ENCODE measurements at regions not wholly inside any gene's neighbourhood (a gene's known extent, or its start where the extent isn't known, plus 50 kb on each side); places are given as distances from the start of the nearest gene placed in this dataset.

- WGBS, 2 donors (ENCODE audit: low coverage in 1 of 2), result 80 to 100% methylated on average over 2 to 3 of the region's 3 CpGs
- TF ChIP-seq CTCF (IDR thresholded peaks at IDR 0.05) (no peak), EP300 (IDR thresholded peaks at IDR 0.05; ENCODE audit: low read depth) (no peak), POLR2AphosphoS5 (IDR thresholded peaks at IDR 0.05) (no peak), POLR2A (IDR thresholded peaks at IDR 0.05) (no peak)
- intact Hi-C loops (cut with DNase I; ENCODE audit: low total_unique reads), result no loop called here
Measured at GRCh38 chr13:85640727-85641126, 158.5 kb downstream of the SLITRK6 start.

GRCh38 chr13:85638815-85639393 lies 160.3 kb downstream of the SLITRK6 start:
- no peak for DNase-seq
- no peaks in the 10 kb centered on the region for H3K4me1 ChIP-seq
- no peak overlapping the region for H3K27ac ChIP-seq
- in situ Hi-C loops (cut with MboI; ENCODE audit: low pct_ligation_motif_present in 1 of 4, low pct_unique_long_range_greater_than_20kb in 1 of 4, low sequenced_read_pairs in 3 of 4) (no loop called here), intact Hi-C loops (cut with DNase I; ENCODE audit: low total_unique reads) (no loop called here)
- H3K27me3 ChIP-seq, result no peaks in the 10 kb centered on the region
- WGBS, 2 donors (ENCODE audit: low coverage in 1 of 2), result 87% methylated on average over 11 of the region's 12 CpGs; no CpG with 5 or more reads in 1 of the 2 donors
- no peaks in the 10 kb centered on the region for H3K9me3 ChIP-seq
- H3K4me3 ChIP-seq, result no peak overlapping the region
- H3K36me3 ChIP-seq, result no peaks in the 10 kb centered on the region
- TF ChIP-seq POLR2A (IDR thresholded peaks at IDR 0.05) (no peak), EP300 (IDR thresholded peaks at IDR 0.05; ENCODE audit: low read depth) (no peak), POLR2AphosphoS5 (IDR thresholded peaks at IDR 0.05) (no peak), CTCF (IDR thresholded peaks at IDR 0.05) (no peak)

More at GRCh38 chr13:85640727-85641126, 158.5 kb downstream of the SLITRK6 start:
- in situ Hi-C loops (cut with MboI; ENCODE audit: low pct_ligation_motif_present in 1 of 4, low pct_unique_long_range_greater_than_20kb in 1 of 4, low sequenced_read_pairs in 3 of 4), result no loop called here
- no peak for DNase-seq
- no peaks in the 10 kb centered on the region for H3K9me3 ChIP-seq
- H3K36me3 ChIP-seq, result no peaks in the 10 kb centered on the region
- H3K27me3 ChIP-seq, result no peaks in the 10 kb centered on the region
- no peak overlapping the region for H3K4me3 ChIP-seq
- no peak overlapping the region for H3K27ac ChIP-seq
- no peaks in the 10 kb centered on the region for H3K4me1 ChIP-seq

GRCh38 chr13:85638265-85638664 lies 161.0 kb downstream of the SLITRK6 start:
- TF ChIP-seq POLR2AphosphoS5 (IDR thresholded peaks at IDR 0.05), result no peak
- no peak for TF ChIP-seq POLR2A (IDR thresholded peaks at IDR 0.05)
- TF ChIP-seq EP300 (IDR thresholded peaks at IDR 0.05; ENCODE audit: low read depth), result no peak
- TF ChIP-seq CTCF (IDR thresholded peaks at IDR 0.05), result no peak
- in situ Hi-C loops (cut with MboI; ENCODE audit: low pct_ligation_motif_present in 1 of 4, low pct_unique_long_range_greater_than_20kb in 1 of 4, low sequenced_read_pairs in 3 of 4) (no loop called here), intact Hi-C loops (cut with DNase I; ENCODE audit: low total_unique reads) (no loop called here)
- no peaks in the 10 kb centered on the region for H3K27me3 ChIP-seq
- no peaks in the 10 kb centered on the region for H3K4me1 ChIP-seq
- WGBS, 2 donors (ENCODE audit: low coverage in 1 of 2), result 67 to 85% methylated on average over 1 to 6 of the region's 6 CpGs
- no peaks in the 10 kb centered on the region for H3K9me3 ChIP-seq
- no peak overlapping the region for H3K4me3 ChIP-seq
- no peak overlapping the region for H3K27ac ChIP-seq
- DNase-seq, result no peak
- no peaks in the 10 kb centered on the region for H3K36me3 ChIP-seq

GRCh38 chr13:85632526-85633195 lies 166.6 kb downstream of the SLITRK6 start:
- Histone ChIP-seq H3K36me3 (no peaks in the 10 kb centered on the region), H3K4me1 (no peaks in the 10 kb centered on the region), H3K4me3 (no peak overlapping the region), H3K27ac (no peak overlapping the region), H3K27me3 (no peaks in the 10 kb centered on the region), H3K9me3 (no peaks in the 10 kb centered on the region)
- intact Hi-C loops (cut with DNase I; ENCODE audit: low total_unique reads), result no loop called here
- 49 to 65% methylated on average over 3 of the region's 3 CpGs for WGBS, 2 donors (ENCODE audit: low coverage in 1 of 2)
- TF ChIP-seq POLR2AphosphoS5 (IDR thresholded peaks at IDR 0.05) (no peak), POLR2A (IDR thresholded peaks at IDR 0.05) (no peak), EP300 (IDR thresholded peaks at IDR 0.05; ENCODE audit: low read depth) (no peak), CTCF (IDR thresholded peaks at IDR 0.05) (no peak)
- in situ Hi-C loops (cut with MboI; ENCODE audit: low pct_ligation_motif_present in 1 of 4, low pct_unique_long_range_greater_than_20kb in 1 of 4, low sequenced_read_pairs in 3 of 4), result no loop called here
- no peak for DNase-seq
